ENCODE measurements at regions not wholly inside any gene's neighbourhood (a gene's known extent, or its start where the extent isn't known, plus 50 kb on each side); places are given as distances from the start of the nearest gene placed in this dataset.

GRCh38 chr3:31357451-31357850 is 175.3 kb upstream of the STT3B start:
- TF ChIP-seq GATA3 (IDR thresholded peaks at IDR 0.05; ENCODE audit: low read depth, low read length), result no peak
- TF ChIP-seq GATA2 (IDR thresholded peaks at IDR 0.05; ENCODE audit: low read depth, low read length), result no peak

All from SH-SY5Y (cell line).